ENCODE measurements at regions not wholly inside any gene's neighbourhood (a gene's known extent, or its start where the extent isn't known, plus 50 kb on each side); places are given as distances from the start of the nearest gene placed in this dataset.

DNA sequence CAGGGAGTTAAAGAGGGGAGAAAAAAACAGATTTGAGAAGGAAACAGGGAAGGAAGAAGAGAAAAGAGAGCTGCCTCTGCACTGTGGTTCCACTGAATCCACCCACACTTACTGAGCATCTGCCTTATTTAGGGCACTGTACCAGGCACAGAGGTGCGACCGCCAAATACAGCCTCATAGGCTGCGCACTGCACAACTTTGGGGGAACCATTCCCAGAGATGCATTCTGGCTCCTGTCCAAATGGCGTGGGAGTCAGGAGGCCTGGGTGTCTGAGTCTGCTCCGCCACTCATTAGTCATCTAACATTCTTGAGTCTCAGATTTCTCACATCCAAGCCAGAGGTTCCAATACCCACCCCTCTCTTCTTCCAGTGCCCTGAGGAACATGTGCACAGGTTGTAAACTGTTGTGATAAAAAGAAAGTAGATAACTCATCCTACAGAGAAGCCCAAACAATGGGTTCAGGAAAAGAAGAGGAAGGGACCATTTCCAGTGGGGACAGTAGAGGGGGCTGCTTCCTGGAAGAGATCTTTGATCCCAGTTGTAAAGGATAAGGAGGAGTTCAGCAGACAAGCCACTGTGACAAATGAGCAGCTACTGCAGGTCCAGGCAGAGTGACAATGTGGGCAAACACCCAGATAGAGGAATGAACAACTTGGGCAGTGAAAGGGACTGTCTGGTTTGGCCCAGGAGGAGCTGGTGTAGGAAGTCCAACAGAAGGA lies 254.6 kb downstream of the UACA start:
- WGBS, 2 experiments (ENCODE audit: extremely low coverage in 1 of 2, insufficient coverage in 1 of 2, insufficient read length in 1 of 2, insufficient replicate concordance in 2 of 2, low coverage in 1 of 2, low lambda C conversion rate in 2 of 2, missing lambda C conversion rate in 1 of 2), result 84% methylated on average over 5 of the region's 5 CpGs; no CpG with 5 or more reads in 1 of the 2 experiments
- no peak overlapping the region for H3K23ac ChIP-seq (ENCODE audit: insufficient read length)

More for the DNA sequence above, 254.6 kb downstream of the UACA start:
- no peak overlapping the region for H4K8ac ChIP-seq (ENCODE audit: extremely low read depth, insufficient read depth, low read length)
- H3K27ac ChIP-seq (ENCODE audit: low read depth, low read length), result no peak overlapping the region
- no peak overlapping the region; the same call in 1 of the 2 replicates for H2AK5ac ChIP-seq (ENCODE audit: low read depth, low read length)
- H3K4me3 ChIP-seq (ENCODE audit: extremely low read depth in 1 of 4, insufficient read depth in 2 of 4, low read depth in 3 of 4, low read length in 4 of 4), result no peak overlapping the region
- no peak overlapping the region for H2BK5ac ChIP-seq (ENCODE audit: low read depth, low read length)
- FAIRE-seq (no peak), DNase-seq (ENCODE audit: low read depth in 1 of 2, low spot score in 2 of 2) (no peak)
- H3K36me3 ChIP-seq (ENCODE audit: control insufficient read depth in 2 of 4, insufficient read depth in 4 of 4, low read length in 3 of 4), result no peaks in the 10 kb centered on the region
- H3K4ac ChIP-seq (replicated peaks; ENCODE audit: insufficient read length, low read depth, low read length), result no peak overlapping the region
- H3K18ac ChIP-seq (ENCODE audit: extremely low read depth, low read length), result no peak overlapping the region
- no peak overlapping the region for H4K5ac ChIP-seq (ENCODE audit: insufficient read length, low read depth, low read length)
- CTCF ChIA-PET (ENCODE audit: partially characterized antibody), result interaction anchor here (0.8 to 2.7 kb wide), 18 partner anchors 10 to 241 kb away, joined by 3 to 13 read pairs (median 4); no protein-coding TSS in a partner anchor
- H2AFZ ChIP-seq (ENCODE audit: low read length), result no peak overlapping the region
- no peaks in the 10 kb centered on the region for H3K79me2 ChIP-seq (ENCODE audit: control insufficient read depth in 1 of 2, insufficient read depth in 2 of 2, low read length in 2 of 2)
- POLR2A ChIA-PET (ENCODE audit: partially characterized antibody), result interaction anchor here (0.8 kb wide), 1 partner anchor 10 kb away, joined by 3 read pairs; no protein-coding TSS in a partner anchor
- no peak overlapping the region for H2BK20ac ChIP-seq (ENCODE audit: low read length)
- H3K9me3 ChIP-seq (ENCODE audit: insufficient read depth in 2 of 2, low read depth in 1 of 2, low read length in 1 of 2), result peaks cover 0 to 3% of the 10 kb centered on the region in 2 experiments; a peak in 2 of 4 replicates
- H3K23me2 ChIP-seq (ENCODE audit: low read depth, low read length), result no peaks in the 10 kb centered on the region
- H2BK15ac ChIP-seq (ENCODE audit: low read length), result peak overlapping the region; percentile 76; the same call in 1 of the 2 replicates
- H3K79me1 ChIP-seq (ENCODE audit: low read depth, low read length), result no peaks in the 10 kb centered on the region
- H2BK120ac ChIP-seq (replicated peaks; ENCODE audit: low read depth, low read length), result no peak overlapping the region
- H3K4me1 ChIP-seq (replicated peaks in 1 of 4; ENCODE audit: control insufficient read depth in 3 of 4, insufficient read depth in 4 of 4, low read length in 3 of 4), result peaks cover 9 to 25% (median 20%) of the 10 kb centered on the region in 4 experiments
- no peaks in the 10 kb centered on the region for H4K20me1 ChIP-seq (replicated peaks in 1 of 2; ENCODE audit: control insufficient read depth in 1 of 2, insufficient read depth in 2 of 2, low read length in 2 of 2)
- no peak for TF ChIP-seq MAFK (IDR thresholded peaks at IDR 0.05; ENCODE audit: low read depth, low read length)
- TF ChIP-seq, protein P1, sequence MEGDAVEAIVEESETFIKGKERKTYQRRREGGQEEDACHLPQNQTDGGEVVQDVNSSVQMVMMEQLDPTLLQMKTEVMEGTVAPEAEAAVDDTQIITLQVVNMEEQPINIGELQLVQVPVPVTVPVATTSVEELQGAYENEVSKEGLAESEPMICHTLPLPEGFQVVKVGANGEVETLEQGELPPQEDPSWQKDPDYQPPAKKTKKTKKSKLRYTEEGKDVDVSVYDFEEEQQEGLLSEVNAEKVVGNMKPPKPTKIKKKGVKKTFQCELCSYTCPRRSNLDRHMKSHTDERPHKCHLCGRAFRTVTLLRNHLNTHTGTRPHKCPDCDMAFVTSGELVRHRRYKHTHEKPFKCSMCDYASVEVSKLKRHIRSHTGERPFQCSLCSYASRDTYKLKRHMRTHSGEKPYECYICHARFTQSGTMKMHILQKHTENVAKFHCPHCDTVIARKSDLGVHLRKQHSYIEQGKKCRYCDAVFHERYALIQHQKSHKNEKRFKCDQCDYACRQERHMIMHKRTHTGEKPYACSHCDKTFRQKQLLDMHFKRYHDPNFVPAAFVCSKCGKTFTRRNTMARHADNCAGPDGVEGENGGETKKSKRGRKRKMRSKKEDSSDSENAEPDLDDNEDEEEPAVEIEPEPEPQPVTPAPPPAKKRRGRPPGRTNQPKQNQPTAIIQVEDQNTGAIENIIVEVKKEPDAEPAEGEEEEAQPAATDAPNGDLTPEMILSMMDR (IDR thresholded peaks at IDR 0.05; ENCODE audit: control extremely low read depth in 1 of 3, insufficient read depth in 1 of 3, low read depth in 1 of 3, low read length in 3 of 3), result peak in 1 of 3 experiments; percentile 40; a peak in 1 of 4 replicates
- TF ChIP-seq HDAC6 (IDR thresholded peaks at IDR 0.05; ENCODE audit: low read depth, low read length), result no peak
- TF ChIP-seq CBX8 (IDR thresholded peaks at IDR 0.05; ENCODE audit: borderline replicate concordance, low read depth, low read length), result no peak
- TF ChIP-seq SIN3A (conservative IDR thresholded peaks at IDR 0.05 in 1 of 2, IDR thresholded peaks at IDR 0.05 in 1 of 2; ENCODE audit: low read depth in 1 of 2, low read length in 2 of 2), result no peak
- H3K27me3 ChIP-seq (replicated peaks in 1 of 4; ENCODE audit: control insufficient read depth in 3 of 4, extremely low read depth in 1 of 4, insufficient read depth in 3 of 4, low read length in 3 of 4), result no peaks in the 10 kb centered on the region
- no peak overlapping the region for H2BK12ac ChIP-seq (ENCODE audit: low read depth, low read length)
- H3K56ac ChIP-seq (replicated peaks; ENCODE audit: insufficient read length, low read depth, low read length), result no peak overlapping the region
- no peak overlapping the region for H4K91ac ChIP-seq (replicated peaks; ENCODE audit: insufficient read length, low read length)
- no peak overlapping the region for H3K4me2 ChIP-seq (ENCODE audit: insufficient read depth in 1 of 2, low read depth in 2 of 2, low read length in 2 of 2)
- H3K9ac ChIP-seq (replicated peaks in 1 of 4; ENCODE audit: extremely low read depth in 1 of 4, low read depth in 3 of 4, low read length in 3 of 4), result no peak overlapping the region
- no peak overlapping the region for H3K14ac ChIP-seq (ENCODE audit: insufficient read length)

All from H1 (cell line).